AG08395 (cell line): ENCODE measurements at regions not wholly inside any gene's neighbourhood (a gene's known extent, or its start where the extent isn't known, plus 50 kb on each side); places are given as distances from the start of the nearest gene placed in this dataset.

Experiments
- DNase-seq: peaks from one replicate; pipeline ENCODE4 v3.0.0; 2012; ENCODE audit warnings: mixed read lengths, low spot score

DNA sequence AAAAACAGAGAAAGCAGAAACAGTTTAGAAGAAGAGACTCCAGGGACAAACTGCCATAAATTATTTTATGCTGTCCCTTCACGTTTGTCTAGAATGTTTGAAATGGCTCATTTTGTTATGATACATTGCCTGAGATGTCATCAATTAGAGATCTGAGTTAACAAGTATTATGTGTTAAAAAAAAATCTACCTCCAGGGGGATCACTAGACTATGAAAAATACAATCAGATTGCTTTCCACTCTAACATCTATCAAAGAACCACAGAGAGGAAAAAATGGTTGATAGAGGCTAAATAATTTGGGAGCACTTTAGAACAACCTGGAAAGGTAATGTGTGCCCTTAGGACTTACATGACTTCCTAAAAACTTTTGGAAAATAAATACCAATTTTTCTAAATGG is 103.8 kb upstream of the CCDC150 start:
- DNase-seq, result peak; percentile 18

GRCh38 chr2:196537311-196537710 is 102.2 kb upstream of the CCDC150 start:
- no peak for DNase-seq

DNA sequence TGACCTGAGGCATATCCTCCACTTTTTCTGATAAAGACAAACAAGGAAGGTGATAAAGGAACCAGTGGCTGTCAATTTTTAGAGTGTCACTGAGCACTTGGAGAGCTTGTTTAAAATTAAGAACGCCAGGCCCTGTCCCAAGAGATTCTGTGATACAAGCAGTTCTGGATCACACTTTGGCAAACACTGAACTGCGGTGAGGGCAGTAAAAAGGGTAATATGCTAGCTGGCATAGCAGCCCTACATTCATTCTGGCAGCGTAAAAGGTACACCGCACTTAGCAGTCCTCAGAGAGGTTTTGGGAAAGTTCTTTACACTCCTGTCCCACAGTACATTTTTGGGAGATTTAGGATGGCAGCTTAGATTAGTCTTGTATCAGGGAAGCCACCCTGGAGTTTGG is 101.3 kb upstream of the CCDC150 start:
- DNase-seq, result no peak

- no peak for DNase-seq
These were observed 100.9 kb upstream of the CCDC150 start for GRCh38 chr2:196538646-196539045.

DNA sequence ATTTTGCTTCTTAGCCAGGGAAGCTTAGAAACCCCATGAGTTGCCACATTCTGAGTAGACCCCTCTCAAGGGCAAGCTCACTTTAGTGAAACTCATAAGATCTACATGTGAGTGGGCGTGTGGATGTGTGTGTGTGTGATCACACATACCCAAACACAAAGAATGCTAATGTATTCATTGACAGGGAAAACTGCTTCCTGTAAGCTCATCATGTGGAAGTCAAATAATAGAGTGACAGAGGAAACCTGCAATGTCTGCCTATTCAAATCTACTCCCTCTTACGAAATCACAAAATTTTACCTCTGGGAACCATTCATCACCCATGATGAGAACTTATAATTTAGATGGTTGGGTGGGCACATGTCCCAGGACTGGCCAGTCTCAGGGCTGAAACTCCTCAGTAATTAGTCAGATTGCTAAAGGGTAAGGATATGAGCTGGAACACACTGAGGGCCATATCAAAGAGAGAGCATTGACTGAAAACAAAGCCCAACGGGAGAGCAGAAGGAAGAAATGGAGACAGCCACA is 94.5 kb upstream of the CCDC150 start:
- DNase-seq, result no peak

DNA sequence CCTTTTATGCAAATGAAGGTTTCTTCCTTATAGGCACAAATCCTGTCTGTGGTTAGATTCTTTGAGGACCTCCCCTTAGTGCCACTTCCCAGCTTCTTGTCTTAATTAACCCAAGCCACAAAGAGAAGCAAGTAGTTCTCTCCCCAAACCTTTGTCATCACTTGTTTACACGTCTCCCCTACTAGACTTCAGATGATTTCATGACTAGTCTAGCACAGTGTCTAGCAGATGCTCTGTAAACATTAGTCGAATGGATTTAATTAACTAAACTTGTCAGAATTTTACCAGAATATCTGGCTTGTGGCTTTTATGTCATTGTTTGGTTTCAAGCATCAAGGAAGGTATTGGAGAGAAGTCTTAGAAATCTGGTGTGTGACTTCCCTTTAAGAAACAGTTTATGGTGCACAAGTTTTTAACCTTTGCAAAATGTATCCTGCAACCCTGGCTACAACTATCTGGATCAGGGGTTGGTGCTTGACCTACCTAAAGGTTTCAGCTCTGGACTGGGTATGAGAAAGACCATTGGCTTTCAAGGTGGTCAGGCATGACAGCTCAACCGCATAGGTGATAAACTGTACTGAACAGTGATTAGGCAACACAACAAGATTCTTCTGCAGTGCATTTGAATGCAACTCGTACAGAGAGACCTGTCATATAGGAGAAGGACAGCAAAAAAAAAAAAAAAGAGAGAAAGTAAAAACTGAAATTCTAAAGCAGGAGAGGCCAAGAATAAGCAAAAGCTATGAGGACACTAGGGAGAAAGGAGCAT is 93.2 kb upstream of the CCDC150 start:
- no peak for DNase-seq

DNA sequence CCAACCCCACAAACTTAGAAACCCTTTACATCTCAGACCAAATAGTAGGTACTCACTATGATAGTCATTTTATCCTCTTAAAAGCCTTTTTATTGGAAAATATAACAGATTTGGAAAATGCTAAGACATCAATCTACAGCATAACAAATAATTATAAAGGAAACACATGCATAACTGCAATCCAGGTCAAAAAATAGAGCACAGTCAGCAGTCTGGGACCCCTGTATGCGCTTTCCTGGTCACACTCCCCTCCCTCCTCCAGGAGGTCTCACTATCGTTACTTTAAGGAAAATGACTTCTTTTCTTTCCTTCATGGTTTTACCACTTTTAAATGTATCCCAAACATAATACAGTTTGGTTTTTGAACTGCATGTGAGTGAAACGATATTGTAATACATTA is 90.5 kb upstream of the CCDC150 start:
- no peak for DNase-seq

- DNase-seq, result no peak
These were observed 88.5 kb upstream of the CCDC150 start for GRCh38 chr2:196551014-196551413.

- no peak for DNase-seq
These were observed 84.4 kb upstream of the CCDC150 start for GRCh38 chr2:196555161-196555560.

- DNase-seq, result no peak
These were observed 83.8 kb upstream of the CCDC150 start for GRCh38 chr2:196555726-196556125.

DNA sequence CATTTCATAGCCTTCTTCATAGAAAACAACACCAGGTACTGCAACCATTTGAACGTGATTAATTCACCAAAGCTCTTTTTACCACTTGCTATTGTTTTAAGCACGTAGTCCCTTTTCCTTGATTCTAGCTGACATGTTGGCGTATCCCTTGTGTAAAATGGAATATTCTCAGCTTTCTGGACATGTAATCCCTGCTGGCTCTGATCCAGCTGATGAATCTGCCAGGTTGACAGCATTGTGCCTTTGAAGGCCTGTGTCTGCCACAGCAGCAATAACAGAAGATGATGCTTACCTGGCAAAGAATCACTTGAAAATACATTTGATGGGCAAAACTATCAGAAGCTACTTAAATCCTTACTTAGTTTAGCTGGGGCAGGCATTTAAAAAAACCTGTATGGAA is 81.0 kb upstream of the CCDC150 start:
- no peak for DNase-seq

- no peak for DNase-seq
These were observed 75.6 kb upstream of the CCDC150 start for GRCh38 chr2:196563876-196564275.

GRCh38 chr2:196565106-196565765 is 74.3 kb upstream of the CCDC150 start:
- no peak for DNase-seq

GRCh38 chr2:196565982-196566381 is 73.5 kb upstream of the CCDC150 start:
- no peak for DNase-seq

- no peak for DNase-seq
These were observed 72.4 kb upstream of the CCDC150 start for GRCh38 chr2:196566961-196567666.

GRCh38 chr2:196568506-196568905 is 71.0 kb upstream of the CCDC150 start:
- no peak for DNase-seq

- DNase-seq, result no peak
These were observed 54.6 kb upstream of the CCDC150 start for GRCh38 chr2:196584903-196585302.

GRCh38 chr2:196586511-196586991 is 53.0 kb upstream of the CCDC150 start:
- peak; percentile 77 for DNase-seq

DNA sequence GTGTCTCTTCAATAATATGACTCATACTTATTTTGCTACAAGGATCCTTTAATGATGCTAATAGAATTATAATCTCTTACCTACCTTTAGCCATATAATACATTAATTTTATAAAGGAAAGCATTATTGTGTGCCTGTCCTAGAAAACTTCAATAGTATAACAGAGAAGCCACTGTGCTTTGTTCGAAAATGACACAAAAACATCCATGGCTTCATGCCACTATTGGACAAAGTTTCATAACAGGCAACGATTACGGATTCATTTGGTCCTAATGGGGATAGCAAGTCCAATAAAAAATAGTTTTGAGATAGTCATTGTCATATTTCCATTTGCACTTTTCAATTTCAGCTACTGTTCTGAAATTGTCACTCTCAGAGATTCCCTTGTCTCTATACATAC is 52.5 kb upstream of the CCDC150 start:
- no peak for DNase-seq

GRCh38 chr2:196587739-196588138 is 51.8 kb upstream of the CCDC150 start:
- DNase-seq, result no peak

DNA sequence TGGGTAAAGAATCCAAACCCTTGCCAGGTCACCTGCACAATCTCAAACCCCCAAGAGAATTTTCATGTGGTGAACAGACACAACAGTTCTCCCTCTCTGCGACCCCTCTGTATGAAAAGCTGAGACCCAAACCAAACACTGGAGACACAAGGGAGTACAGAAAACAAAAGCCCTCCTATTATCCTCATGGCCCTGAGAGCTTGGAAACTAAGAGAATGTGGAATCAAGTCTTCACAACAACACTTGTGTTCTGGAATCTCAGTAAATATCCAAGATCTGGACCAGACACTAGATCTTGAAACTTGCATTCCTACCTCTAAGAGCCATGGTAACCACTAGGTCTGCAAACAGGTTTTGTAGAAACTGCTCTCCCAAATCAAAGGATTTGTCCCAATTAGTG is 50.1 kb upstream of the CCDC150 start:
- no peak for DNase-seq
